ENCODE measurements at regions not wholly inside any gene's neighbourhood (a gene's known extent, or its start where the extent isn't known, plus 50 kb on each side); places are given as distances from the start of the nearest gene placed in this dataset.

DNA sequence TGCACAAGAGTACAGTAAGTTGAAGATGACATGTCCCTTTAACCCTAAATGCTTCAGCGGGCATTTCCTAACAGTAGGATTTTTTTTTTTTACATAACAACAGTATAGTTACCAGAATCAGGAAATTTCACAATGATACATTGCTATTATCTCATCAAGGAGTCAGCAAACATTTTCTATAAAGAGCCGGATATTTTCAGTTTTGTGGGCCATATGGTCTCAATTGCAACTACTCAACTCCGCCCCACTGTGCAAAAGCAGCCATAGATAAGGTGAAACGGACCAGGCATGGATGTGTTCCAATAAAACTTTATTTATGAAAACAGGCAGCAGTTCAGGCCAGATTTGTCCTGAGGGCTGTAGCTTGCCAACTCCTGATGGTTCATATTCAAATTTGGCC is 130.6 kb downstream of the SMAD6 start:
- TF ChIP-seq SIN3A (IDR thresholded peaks at IDR 0.05; ENCODE audit: low read depth) = no peak
- TF ChIP-seq, protein P1, sequence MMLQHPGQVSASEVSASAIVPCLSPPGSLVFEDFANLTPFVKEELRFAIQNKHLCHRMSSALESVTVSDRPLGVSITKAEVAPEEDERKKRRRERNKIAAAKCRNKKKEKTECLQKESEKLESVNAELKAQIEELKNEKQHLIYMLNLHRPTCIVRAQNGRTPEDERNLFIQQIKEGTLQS (IDR thresholded peaks at IDR 0.05) = no peak
- TF ChIP-seq EZH2 (IDR thresholded peaks at IDR 0.05) = no peak
